IPS-18c (cell line): ENCODE measurements at regions not wholly inside any gene's neighbourhood (a gene's known extent, or its start where the extent isn't known, plus 50 kb on each side); places are given as distances from the start of the nearest gene placed in this dataset.

Experiments used
- H3K4me3 ChIP-seq: 2 replicates; pipeline ENCODE4 v1.7.0; 2013; ENCODE audit warnings: low read depth, mild to moderate bottlenecking, low read length, moderate library complexity; ENCODE audit not compliant: insufficient read depth
- H3K9me3 ChIP-seq: one replicate; pipeline ENCODE4 v1.6.1; 2013; ENCODE audit warnings: mild to moderate bottlenecking, low read length, moderate library complexity; ENCODE audit not compliant: control insufficient read depth, insufficient read depth

GRCh38 chr6:101000341-101000740 lies 119.2 kb upstream of the ASCC3 start:
- no peaks in the 10 kb centered on the region for H3K9me3 ChIP-seq
- no peak overlapping the region for H3K4me3 ChIP-seq

GRCh38 chr6:101001012-101001411 lies 119.9 kb upstream of the ASCC3 start:
- Histone ChIP-seq H3K4me3 (no peak overlapping the region), H3K9me3 (no peaks in the 10 kb centered on the region)

DNA sequence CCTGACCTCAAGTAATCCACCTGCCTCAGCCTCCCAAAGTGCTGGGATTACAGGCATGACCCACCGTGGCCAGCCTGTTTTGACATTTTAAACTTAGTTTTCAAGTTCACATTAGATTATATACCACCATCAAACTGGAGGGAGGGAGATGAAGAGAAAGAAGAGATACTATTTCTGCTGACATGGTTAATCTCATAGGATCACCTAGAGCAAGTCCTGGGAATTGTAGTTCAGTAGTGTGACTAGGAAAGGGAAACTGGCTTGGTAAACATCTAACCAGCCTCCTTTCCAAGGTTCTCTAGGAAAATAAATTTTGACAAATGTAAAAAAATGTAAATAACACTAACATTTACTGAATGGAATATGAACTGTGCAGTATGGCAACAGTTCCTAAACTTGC lies 120.5 kb upstream of the ASCC3 start:
- no peak overlapping the region for H3K4me3 ChIP-seq
- no peaks in the 10 kb centered on the region for H3K9me3 ChIP-seq

GRCh38 chr6:101003075-101003474 lies 121.9 kb upstream of the ASCC3 start:
- H3K4me3 ChIP-seq = no peak overlapping the region

DNA sequence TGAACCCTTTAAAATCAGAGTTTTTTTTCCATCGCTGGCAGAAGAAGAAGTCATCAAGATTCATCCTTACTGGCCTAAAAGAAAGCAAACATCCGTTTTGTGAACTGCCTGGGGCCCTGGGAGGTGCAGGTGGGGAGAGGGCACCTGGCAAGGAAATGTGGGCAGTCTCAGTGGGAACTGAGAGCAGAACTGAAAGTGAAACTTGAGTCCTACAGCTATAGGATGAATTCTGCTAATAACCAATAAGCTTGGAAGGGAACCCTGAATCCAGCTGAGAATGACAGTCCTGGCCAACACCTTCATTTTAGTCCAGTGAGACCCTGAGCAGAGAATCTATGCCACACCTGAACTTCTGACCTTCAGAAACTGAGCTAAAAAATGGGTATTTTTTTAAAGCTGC lies 130.1 kb upstream of the ASCC3 start:
- H3K9me3 ChIP-seq = no peaks in the 10 kb centered on the region
- H3K4me3 ChIP-seq = no peak overlapping the region

More at GRCh38 chr6:101003075-101003474, 121.9 kb upstream of the ASCC3 start:
- no peaks in the 10 kb centered on the region for H3K9me3 ChIP-seq

DNA sequence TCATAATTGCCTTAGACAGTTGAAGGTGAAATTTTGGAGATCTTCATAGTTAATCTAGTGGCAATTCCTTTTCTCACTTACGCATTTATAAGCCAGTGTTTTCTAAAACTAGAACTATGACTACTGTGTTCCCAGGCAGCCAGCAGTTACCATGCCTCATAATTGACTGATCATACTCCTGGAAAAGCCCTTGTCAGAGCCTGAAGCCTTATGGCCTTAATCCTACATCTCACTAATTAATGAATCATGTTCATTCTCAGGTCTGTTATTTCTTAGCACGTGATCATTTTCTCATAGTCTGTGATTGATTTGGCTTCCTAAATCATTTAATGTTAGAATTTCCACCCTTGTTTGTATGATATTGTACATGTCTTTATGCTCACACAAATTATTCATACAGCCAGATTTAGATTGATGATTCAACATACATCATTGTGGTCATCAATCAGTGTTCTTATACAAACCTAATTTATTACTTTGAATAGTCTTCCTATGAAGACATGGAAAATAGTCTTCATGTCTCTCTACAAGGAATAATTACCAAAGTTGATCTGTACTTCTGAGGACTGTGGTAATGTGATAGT lies 132.6 kb upstream of the ASCC3 start:
- Histone ChIP-seq H3K4me3 (no peak overlapping the region), H3K9me3 (no peaks in the 10 kb centered on the region)

DNA sequence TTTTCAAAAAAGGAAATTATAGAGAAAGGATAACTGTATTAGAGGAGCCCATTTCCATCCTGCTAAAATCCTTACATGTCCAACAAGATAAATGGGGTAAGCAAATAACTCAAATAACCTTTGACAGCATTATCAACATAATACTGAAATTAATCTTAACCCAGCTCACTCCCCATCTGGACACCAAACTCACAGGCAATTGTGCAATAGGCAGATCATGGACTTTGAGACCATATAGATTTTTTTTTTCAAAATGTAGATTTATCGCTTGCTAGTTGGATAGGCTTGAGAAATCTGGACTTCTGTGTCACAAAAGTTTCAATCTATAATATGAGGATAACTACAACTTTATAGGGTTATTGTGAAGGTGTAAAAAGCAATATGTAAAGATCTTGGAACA lies 134.4 kb upstream of the ASCC3 start:
- no peak overlapping the region for H3K4me3 ChIP-seq
- no peaks in the 10 kb centered on the region for H3K9me3 ChIP-seq

DNA sequence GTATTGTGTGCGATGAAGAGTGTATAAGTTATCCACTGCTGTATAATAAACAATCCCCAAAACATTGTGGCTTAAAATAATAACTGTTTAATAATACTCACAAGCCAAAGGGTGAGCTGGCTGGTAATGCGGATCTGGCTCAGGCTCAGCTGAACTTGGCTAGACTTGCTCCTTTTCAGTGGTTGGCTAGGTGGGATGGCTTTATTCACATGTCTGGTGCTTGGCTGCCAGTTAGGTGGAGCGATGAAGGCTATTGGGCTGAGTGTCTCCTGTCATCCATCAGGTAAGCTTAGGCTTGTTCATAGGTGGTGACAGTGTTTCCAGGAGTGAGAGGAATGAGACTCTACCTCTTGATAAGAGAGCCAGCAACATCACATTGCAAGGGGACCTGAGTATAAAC lies 135.0 kb upstream of the ASCC3 start:
- no peak overlapping the region for H3K4me3 ChIP-seq
- H3K9me3 ChIP-seq = no peaks in the 10 kb centered on the region

DNA sequence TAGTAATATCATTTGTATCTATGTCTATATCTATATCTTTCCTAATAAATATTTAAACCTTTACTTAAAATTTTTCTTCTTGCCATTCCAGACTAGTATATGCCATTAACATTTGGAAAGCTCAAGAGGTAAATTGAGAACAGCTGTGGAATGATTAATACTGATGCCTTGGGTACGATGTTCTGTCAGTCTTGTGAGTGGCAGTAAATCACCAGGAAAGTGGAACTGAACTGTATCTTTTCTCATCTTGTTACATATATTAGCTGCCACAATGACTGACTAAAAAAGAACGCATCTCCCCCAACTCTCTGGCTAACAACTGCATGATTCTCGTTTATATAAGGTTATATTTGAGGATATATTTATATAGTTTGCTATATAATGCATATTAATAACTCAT lies 137.0 kb upstream of the ASCC3 start:
- no peaks in the 10 kb centered on the region for H3K9me3 ChIP-seq
- no peak overlapping the region for H3K4me3 ChIP-seq

GRCh38 chr6:101021504-101021903 lies 140.4 kb upstream of the ASCC3 start:
- Histone ChIP-seq H3K4me3 (no peak overlapping the region), H3K9me3 (peaks cover 2% of the 10 kb centered on the region)

DNA sequence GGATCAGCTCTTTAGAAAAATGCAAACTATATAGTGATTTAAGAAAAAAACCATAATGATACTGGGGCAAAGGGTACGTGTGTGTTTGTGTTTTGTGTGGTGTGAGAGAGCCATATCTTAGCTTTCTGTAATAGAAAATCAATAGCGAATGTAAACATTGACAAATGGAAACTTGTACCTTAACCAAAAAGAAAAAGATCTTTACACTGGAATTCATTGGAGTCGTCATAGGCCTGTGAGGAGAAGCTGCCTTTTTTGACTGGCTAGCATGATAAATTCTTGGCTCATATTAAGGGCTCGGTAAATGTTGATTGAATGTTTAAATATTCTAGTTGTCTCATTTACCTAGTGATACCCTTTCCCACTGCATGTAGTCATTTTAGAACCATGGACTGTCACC lies 161.8 kb upstream of the ASCC3 start:
- H3K9me3 ChIP-seq = no peaks in the 10 kb centered on the region

DNA sequence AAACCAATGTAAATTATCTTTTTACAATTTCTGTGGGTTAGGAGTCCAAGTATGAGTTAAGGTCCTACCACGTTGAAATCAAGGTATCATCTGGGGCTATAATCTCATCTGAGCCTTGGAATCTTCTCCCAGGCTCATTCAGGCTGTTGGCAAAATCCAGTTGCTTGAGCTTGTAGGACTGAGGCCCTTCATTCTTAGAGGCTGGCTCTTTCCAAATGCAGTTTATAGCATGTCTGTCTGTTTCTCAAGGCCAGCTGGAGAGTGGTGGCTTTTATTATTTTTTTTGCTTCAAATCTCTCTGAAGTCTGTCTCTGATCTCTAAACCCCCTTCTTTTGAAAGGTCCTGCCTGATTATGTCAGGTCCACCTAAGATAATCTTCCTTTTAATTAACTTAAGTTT lies 177.2 kb upstream of the ASCC3 start:
- H3K9me3 ChIP-seq = peaks cover 2% of the 10 kb centered on the region
- H3K4me3 ChIP-seq = no peak overlapping the region

More for the DNA sequence above, 161.8 kb upstream of the ASCC3 start:
- no peak overlapping the region for H3K4me3 ChIP-seq

DNA sequence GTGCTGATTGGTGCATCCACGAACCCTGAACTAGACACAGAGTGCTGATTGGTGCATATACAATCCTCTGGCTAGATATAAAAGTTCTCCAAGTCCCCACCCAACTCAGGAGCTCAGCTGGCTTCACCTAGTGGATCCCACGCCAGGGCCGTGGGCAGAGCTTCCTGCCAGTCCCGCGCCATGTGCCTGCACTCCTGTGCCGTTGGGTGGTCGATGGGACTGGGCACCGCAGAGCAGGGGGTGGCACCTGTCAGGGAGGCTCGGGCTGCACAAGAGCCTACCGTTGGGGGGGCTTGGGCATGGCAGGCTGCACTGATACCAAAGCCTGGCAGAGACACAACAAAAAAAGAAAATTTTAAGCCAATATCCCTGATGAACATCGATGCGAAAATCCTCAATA lies 185.4 kb upstream of the ASCC3 start:
- H3K9me3 ChIP-seq = no peaks in the 10 kb centered on the region
- H3K4me3 ChIP-seq = no peak overlapping the region

- Histone ChIP-seq H3K9me3 (no peaks in the 10 kb centered on the region), H3K4me3 (no peak overlapping the region)
Measured at GRCh38 chr6:101069191-101069795, 188.2 kb upstream of the ASCC3 start.

DNA sequence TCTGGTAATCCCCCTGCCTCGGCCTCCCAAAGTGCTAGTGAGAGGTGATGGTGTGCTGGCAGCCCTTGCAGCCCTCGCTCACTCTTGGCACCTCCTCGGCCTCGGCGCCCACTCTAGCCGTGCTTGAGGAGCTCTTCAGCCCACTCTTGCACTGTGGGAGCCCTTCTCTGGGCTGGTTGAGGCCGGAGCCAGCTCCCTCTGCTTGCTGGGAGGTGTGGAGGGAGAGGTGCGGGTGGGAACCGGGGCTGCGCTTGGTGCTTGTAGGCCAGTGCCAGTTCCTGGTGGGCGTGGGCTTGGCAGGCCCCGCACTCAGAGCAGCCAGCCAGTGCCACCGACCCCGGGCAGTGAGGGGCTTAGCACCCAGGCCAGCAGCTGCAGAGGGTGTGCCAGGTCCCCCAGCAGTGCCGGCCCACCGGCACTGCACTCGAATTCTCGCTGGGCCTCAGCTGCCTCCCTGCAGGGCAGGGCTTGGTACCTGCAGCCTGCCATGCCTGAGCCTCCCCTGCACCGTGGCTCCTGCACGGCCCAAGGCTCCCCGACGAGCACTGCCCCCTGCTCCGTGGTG lies 189.0 kb upstream of the ASCC3 start:
- H3K4me3 ChIP-seq = no peak overlapping the region
- H3K9me3 ChIP-seq = no peaks in the 10 kb centered on the region

GRCh38 chr6:101077344-101077743 lies 196.2 kb upstream of the ASCC3 start:
- H3K4me3 ChIP-seq = no peak overlapping the region
- no peaks in the 10 kb centered on the region for H3K9me3 ChIP-seq

- Histone ChIP-seq H3K9me3 (no peaks in the 10 kb centered on the region), H3K4me3 (no peak overlapping the region)
Measured at GRCh38 chr6:101079696-101080270, 198.7 kb upstream of the ASCC3 start.

- Histone ChIP-seq H3K4me3 (no peak overlapping the region), H3K9me3 (no peaks in the 10 kb centered on the region)
Measured at GRCh38 chr6:101080597-101080996, 199.5 kb upstream of the ASCC3 start.
